ENCODE measurements at regions not wholly inside any gene's neighbourhood (a gene's known extent, or its start where the extent isn't known, plus 50 kb on each side); places are given as distances from the start of the nearest gene placed in this dataset.

- Histone ChIP-seq H3K9me3 (ENCODE audit: severe bottlenecking) (no peaks in the 10 kb centered on the region), H3K27me3 (ENCODE audit: insufficient read depth, poor library complexity, severe bottlenecking) (no peaks in the 10 kb centered on the region), H3K4me3 (ENCODE audit: severe bottlenecking) (no peak overlapping the region), H3K4me1 (ENCODE audit: insufficient read depth, poor library complexity, severe bottlenecking) (no peaks in the 10 kb centered on the region), H3K36me3 (ENCODE audit: low read depth) (no peaks in the 10 kb centered on the region), H3K27ac (ENCODE audit: poor library complexity, severe bottlenecking) (no peak overlapping the region)
- DNase-seq (ENCODE audit: low spot score) (no peak), ATAC-seq (ENCODE audit: low read depth) (no peak)
- no peak for TF ChIP-seq CTCF (IDR thresholded peaks at IDR 0.05; ENCODE audit: poor library complexity, severe bottlenecking)
Observed at GRCh38 chr12:9387450-9387849, 179.3 kb upstream of the PZP start.

GRCh38 chr12:9383585-9383984 lies 175.4 kb upstream of the PZP start:
- TF ChIP-seq CTCF (IDR thresholded peaks at IDR 0.05; ENCODE audit: poor library complexity, severe bottlenecking): no peak
- Histone ChIP-seq H3K36me3 (ENCODE audit: low read depth) (no peaks in the 10 kb centered on the region), H3K27ac (ENCODE audit: poor library complexity, severe bottlenecking) (no peak overlapping the region), H3K27me3 (ENCODE audit: insufficient read depth, poor library complexity, severe bottlenecking) (no peaks in the 10 kb centered on the region), H3K4me1 (ENCODE audit: insufficient read depth, poor library complexity, severe bottlenecking) (no peaks in the 10 kb centered on the region), H3K4me3 (ENCODE audit: severe bottlenecking) (no peak overlapping the region), H3K9me3 (ENCODE audit: severe bottlenecking) (no peaks in the 10 kb centered on the region)
- no peak for ATAC-seq (ENCODE audit: low read depth)
- DNase-seq (ENCODE audit: low spot score): no peak

- no peak overlapping the region for H3K4me3 ChIP-seq (ENCODE audit: severe bottlenecking)
- DNase-seq (ENCODE audit: low spot score) (no peak), ATAC-seq (ENCODE audit: low read depth) (no peak)
- no peaks in the 10 kb centered on the region for H3K4me1 ChIP-seq (ENCODE audit: insufficient read depth, poor library complexity, severe bottlenecking)
- no peaks in the 10 kb centered on the region for H3K9me3 ChIP-seq (ENCODE audit: severe bottlenecking)
- H3K27ac ChIP-seq (ENCODE audit: poor library complexity, severe bottlenecking): no peak overlapping the region
- TF ChIP-seq CTCF (IDR thresholded peaks at IDR 0.05; ENCODE audit: poor library complexity, severe bottlenecking): no peak
- no peaks in the 10 kb centered on the region for H3K36me3 ChIP-seq (ENCODE audit: low read depth)
- H3K27me3 ChIP-seq (ENCODE audit: insufficient read depth, poor library complexity, severe bottlenecking): no peaks in the 10 kb centered on the region
Observed at GRCh38 chr12:9381619-9382018, 173.4 kb upstream of the PZP start.

- DNase-seq (ENCODE audit: low spot score): no peak
- Histone ChIP-seq H3K36me3 (ENCODE audit: low read depth) (no peaks in the 10 kb centered on the region), H3K27me3 (ENCODE audit: insufficient read depth, poor library complexity, severe bottlenecking) (no peaks in the 10 kb centered on the region), H3K4me3 (ENCODE audit: severe bottlenecking) (no peak overlapping the region), H3K27ac (ENCODE audit: poor library complexity, severe bottlenecking) (no peak overlapping the region), H3K4me1 (ENCODE audit: insufficient read depth, poor library complexity, severe bottlenecking) (no peaks in the 10 kb centered on the region), H3K9me3 (ENCODE audit: severe bottlenecking) (no peaks in the 10 kb centered on the region)
- TF ChIP-seq CTCF (IDR thresholded peaks at IDR 0.05; ENCODE audit: poor library complexity, severe bottlenecking): no peak
- ATAC-seq (ENCODE audit: low read depth): no peak
Observed at GRCh38 chr12:9380650-9381049, 172.5 kb upstream of the PZP start.

GRCh38 chr12:9379023-9379742 lies 171.0 kb upstream of the PZP start:
- no peak for TF ChIP-seq CTCF (IDR thresholded peaks at IDR 0.05; ENCODE audit: poor library complexity, severe bottlenecking)
- Histone ChIP-seq H3K4me3 (ENCODE audit: severe bottlenecking) (no peak overlapping the region), H3K27me3 (ENCODE audit: insufficient read depth, poor library complexity, severe bottlenecking) (no peaks in the 10 kb centered on the region), H3K36me3 (ENCODE audit: low read depth) (no peaks in the 10 kb centered on the region), H3K27ac (ENCODE audit: poor library complexity, severe bottlenecking) (no peak overlapping the region), H3K4me1 (ENCODE audit: insufficient read depth, poor library complexity, severe bottlenecking) (no peaks in the 10 kb centered on the region), H3K9me3 (ENCODE audit: severe bottlenecking) (no peaks in the 10 kb centered on the region)
- ATAC-seq (ENCODE audit: low read depth): no peak
- DNase-seq (ENCODE audit: low spot score): no peak
